NCI-H446 treated with DMSO at 0.1 percent for 48 hours (cell line): ENCODE measurements at regions not wholly inside any gene's neighbourhood (a gene's known extent, or its start where the extent isn't known, plus 50 kb on each side); places are given as distances from the start of the nearest gene placed in this dataset.
"Not testable (repeated sequence)": the region's sequence is repeated elsewhere in the genome, so short reads cannot be mapped to it uniquely, and the experiment has no call there.

Experiments
- DNase-seq: peaks from one replicate; lab custom pipeline; 2025; lab: John Stamatoyannopoulos, UW

- DNase-seq = no peak
Observed at GRCh38 chr18:71238974-71239624, 950.3 kb downstream of the SOCS6 start.

- no peak for DNase-seq
Observed at GRCh38 chr18:71237641-71238040, 948.8 kb downstream of the SOCS6 start.

GRCh38 chr18:71233177-71233576 lies 944.3 kb downstream of the SOCS6 start:
- no peak for DNase-seq

GRCh38 chr18:71223486-71223885 lies 934.6 kb downstream of the SOCS6 start:
- no peak for DNase-seq

- no peak for DNase-seq
Observed at GRCh38 chr18:71221405-71221804, 932.6 kb downstream of the SOCS6 start.

GRCh38 chr18:71212739-71213138 lies 923.9 kb downstream of the SOCS6 start:
- not testable (repeated sequence) for DNase-seq

- no peak for DNase-seq
Observed at GRCh38 chr18:71212222-71212621, 923.4 kb downstream of the SOCS6 start.

GRCh38 chr18:71209944-71210343 lies 921.1 kb downstream of the SOCS6 start:
- DNase-seq = no peak

- no peak for DNase-seq
Observed at GRCh38 chr18:71194438-71194837, 905.6 kb downstream of the SOCS6 start.

GRCh38 chr18:71189581-71189980 lies 900.7 kb downstream of the SOCS6 start:
- DNase-seq = no peak

GRCh38 chr18:71168557-71169145 lies 879.8 kb downstream of the SOCS6 start:
- no peak for DNase-seq

GRCh38 chr18:71136487-71136886 lies 847.6 kb downstream of the SOCS6 start:
- no peak for DNase-seq

- no peak for DNase-seq
Observed at GRCh38 chr18:71134122-71134521, 845.3 kb downstream of the SOCS6 start.

- no peak for DNase-seq
Observed at GRCh38 chr18:71131918-71132317, 843.1 kb downstream of the SOCS6 start.

- DNase-seq = no peak
Observed at GRCh38 chr18:71130351-71130750, 841.5 kb downstream of the SOCS6 start.

- DNase-seq = no peak
Observed at GRCh38 chr18:71125581-71125980, 836.7 kb downstream of the SOCS6 start.

- no peak for DNase-seq
Observed at GRCh38 chr18:71116535-71116934, 827.7 kb downstream of the SOCS6 start.

GRCh38 chr18:71115261-71115660 lies 826.4 kb downstream of the SOCS6 start:
- no peak for DNase-seq

- no peak for DNase-seq
Observed at GRCh38 chr18:71114550-71115210, 825.8 kb downstream of the SOCS6 start.

- DNase-seq = no peak
Observed at GRCh38 chr18:71107244-71107643, 818.4 kb downstream of the SOCS6 start.

GRCh38 chr18:71106701-71107100 lies 817.9 kb downstream of the SOCS6 start:
- DNase-seq = no peak

GRCh38 chr18:71105994-71106546 lies 817.2 kb downstream of the SOCS6 start:
- no peak for DNase-seq
